ENCODE measurements at regions not wholly inside any gene's neighbourhood (a gene's known extent, or its start where the extent isn't known, plus 50 kb on each side); places are given as distances from the start of the nearest gene placed in this dataset.

DNA sequence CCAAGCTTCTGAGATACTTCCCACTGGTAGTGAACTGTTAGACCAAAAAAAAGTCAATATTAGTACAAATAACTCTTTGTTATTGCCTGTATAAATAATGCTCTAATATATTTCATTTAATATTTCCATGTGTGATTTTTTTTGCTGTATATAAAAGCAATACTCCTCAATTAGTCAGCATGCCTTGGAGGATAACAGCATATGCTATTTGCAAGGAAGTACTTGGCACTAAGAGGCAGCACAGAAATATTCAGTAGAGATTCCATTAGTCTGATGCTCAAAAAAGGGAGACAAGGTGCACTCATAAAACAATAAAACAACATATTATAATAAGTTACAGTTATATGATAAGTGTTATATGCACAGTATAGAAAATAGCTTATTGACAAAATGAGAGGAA lies 296.6 kb upstream of the MPDZ start:
- no peak for ATAC-seq
- Histone ChIP-seq H3K27me3 (no peaks in the 10 kb centered on the region), H3K4me1 (no peaks in the 10 kb centered on the region), H3K4me3 (no peak overlapping the region), H3K36me3 (no peaks in the 10 kb centered on the region), H3K9me3 (no peaks in the 10 kb centered on the region), H3K27ac (no peak overlapping the region)
- TF ChIP-seq POLR2AphosphoS5 (IDR thresholded peaks at IDR 0.05) (no peak), POLR2A (IDR thresholded peaks at IDR 0.05) (no peak)

DNA sequence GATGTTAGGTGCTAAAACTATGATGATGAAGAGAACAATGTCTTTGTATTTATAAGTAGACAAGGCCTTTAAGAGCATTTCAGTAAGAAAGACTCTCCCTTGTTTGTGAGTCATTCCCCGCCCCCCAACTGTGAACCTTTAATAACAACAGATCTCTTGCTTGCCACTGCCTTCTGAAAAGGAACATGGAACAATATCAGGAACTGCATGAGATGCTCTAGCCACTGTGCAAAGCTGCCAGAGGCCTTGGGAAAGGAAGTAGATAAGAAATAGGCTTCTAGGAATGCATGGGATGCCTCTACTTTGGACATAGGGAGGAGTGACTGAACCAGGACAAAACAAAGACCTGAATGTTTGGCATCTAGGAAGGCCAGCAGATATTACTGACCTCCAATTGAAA lies 296.1 kb upstream of the MPDZ start:
- no peak for TF ChIP-seq POLR2AphosphoS5 (IDR thresholded peaks at IDR 0.05)
- TF ChIP-seq, protein P1, sequence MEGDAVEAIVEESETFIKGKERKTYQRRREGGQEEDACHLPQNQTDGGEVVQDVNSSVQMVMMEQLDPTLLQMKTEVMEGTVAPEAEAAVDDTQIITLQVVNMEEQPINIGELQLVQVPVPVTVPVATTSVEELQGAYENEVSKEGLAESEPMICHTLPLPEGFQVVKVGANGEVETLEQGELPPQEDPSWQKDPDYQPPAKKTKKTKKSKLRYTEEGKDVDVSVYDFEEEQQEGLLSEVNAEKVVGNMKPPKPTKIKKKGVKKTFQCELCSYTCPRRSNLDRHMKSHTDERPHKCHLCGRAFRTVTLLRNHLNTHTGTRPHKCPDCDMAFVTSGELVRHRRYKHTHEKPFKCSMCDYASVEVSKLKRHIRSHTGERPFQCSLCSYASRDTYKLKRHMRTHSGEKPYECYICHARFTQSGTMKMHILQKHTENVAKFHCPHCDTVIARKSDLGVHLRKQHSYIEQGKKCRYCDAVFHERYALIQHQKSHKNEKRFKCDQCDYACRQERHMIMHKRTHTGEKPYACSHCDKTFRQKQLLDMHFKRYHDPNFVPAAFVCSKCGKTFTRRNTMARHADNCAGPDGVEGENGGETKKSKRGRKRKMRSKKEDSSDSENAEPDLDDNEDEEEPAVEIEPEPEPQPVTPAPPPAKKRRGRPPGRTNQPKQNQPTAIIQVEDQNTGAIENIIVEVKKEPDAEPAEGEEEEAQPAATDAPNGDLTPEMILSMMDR (IDR thresholded peaks at IDR 0.05), result no peak
- TF ChIP-seq EP300 (IDR thresholded peaks at IDR 0.05), result no peak
- TF ChIP-seq POLR2A (IDR thresholded peaks at IDR 0.05), result no peak
- peaks cover 0 to 5% (median 3%) of the 10 kb centered on the region in 3 donors for H3K4me1 ChIP-seq
- H3K9me3 ChIP-seq, result no peaks in the 10 kb centered on the region
- no peaks in the 10 kb centered on the region for H3K27me3 ChIP-seq
- no peak for ATAC-seq
- WGBS, 2 donors (ENCODE audit: low coverage in 1 of 2), result 86 to 89% methylated on average over 1 of the region's 1 CpG
- H3K36me3 ChIP-seq, result no peaks in the 10 kb centered on the region
- H3K27ac ChIP-seq, result no peak overlapping the region
- no peak overlapping the region for H3K4me3 ChIP-seq

DNA sequence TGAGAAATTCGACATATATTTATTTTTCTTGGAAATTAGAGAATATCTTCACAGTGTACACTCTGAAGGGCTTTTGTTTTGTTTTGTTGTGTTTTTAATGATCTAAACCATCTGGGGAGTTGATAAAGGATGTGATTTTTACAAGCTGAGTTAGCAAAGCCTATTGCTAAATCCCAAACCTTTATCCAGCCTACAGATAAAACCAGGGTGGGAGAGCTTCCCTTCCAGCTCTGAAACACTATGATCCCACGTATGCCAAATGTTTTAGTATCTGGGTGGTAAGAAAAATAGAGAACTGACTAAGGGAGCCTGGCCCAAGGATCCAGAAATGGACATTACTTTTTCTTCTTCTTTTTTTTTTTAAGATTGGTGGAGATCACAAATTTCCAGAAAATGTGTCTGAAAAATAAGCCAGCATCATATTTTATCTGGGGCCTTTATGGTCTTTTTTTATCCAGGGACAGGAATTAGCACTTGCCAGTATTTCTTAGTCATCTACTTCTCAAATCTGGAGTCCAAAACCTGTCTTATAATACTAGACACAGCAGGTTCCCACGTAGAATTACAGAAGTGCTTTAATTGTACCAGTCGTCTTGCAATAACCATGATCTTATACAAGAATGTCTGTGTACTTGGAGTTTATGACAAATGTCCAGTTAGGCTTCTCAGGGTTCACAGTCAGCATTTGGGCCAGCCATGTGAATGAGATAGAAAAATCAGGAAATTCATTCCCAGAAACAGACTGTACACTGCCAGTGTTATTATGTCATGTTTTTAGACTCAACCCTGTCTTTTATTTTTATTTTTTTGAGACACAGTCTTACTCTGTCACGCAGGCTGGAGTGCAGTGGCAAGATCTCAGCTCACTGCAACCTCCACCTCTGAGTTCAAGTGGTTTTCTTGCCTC lies 290.8 kb upstream of the MPDZ start:
- Histone ChIP-seq H3K9me3 (no peaks in the 10 kb centered on the region), H3K4me1 (peaks cover 3 to 30% (median 21%) of the 10 kb centered on the region in 3 donors), H3K4me3 (no peak overlapping the region), H3K36me3 (no peaks in the 10 kb centered on the region), H3K27ac (peak overlapping the region in 3 of 4 donors; percentile 61 to 76 (median 75)), H3K27me3 (no peaks in the 10 kb centered on the region)
- peak; percentile 29 for TF ChIP-seq POLR2AphosphoS5 (IDR thresholded peaks at IDR 0.05)
- TF ChIP-seq, protein P1 (IDR thresholded peaks at IDR 0.05), result no peak
- WGBS, 2 donors (ENCODE audit: low coverage in 1 of 2), result 38 to 63% methylated on average over 5 of the region's 5 CpGs
- ATAC-seq, result peak; percentile 54

DNA sequence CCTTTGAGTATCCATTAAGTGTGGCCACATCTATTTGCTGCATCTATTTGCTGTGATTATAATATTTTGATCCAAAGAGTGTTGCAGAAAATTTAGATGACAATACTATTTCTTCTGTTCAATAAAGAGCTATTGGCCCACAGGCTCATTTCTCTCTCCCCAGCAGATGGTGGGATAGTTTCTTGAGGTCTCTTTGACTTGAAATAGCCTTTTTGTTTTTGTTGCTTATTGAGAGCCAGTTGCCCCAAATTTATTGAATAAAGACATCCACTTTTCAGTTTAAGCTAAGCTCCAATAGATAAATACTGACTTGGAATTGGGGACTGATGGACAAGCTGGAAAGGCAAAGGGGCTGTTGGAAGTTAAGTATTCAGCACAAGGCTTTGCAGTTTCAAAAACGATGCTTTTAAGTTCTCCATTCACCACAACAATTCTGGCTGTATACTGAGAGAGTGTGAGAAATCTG lies 290.1 kb upstream of the MPDZ start:
- Histone ChIP-seq H3K9me3 (no peaks in the 10 kb centered on the region), H3K27ac (peak overlapping the region in 3 of 4 donors; percentile 61 to 76 (median 75)), H3K4me3 (no peak overlapping the region), H3K36me3 (no peaks in the 10 kb centered on the region), H3K4me1 (peaks cover 3 to 30% (median 21%) of the 10 kb centered on the region in 3 donors), H3K27me3 (no peaks in the 10 kb centered on the region)
- 31 to 50% methylated on average over 1 of the region's 1 CpG for WGBS, 2 donors (ENCODE audit: low coverage in 1 of 2)
- no peak for ATAC-seq
- TF ChIP-seq POLR2AphosphoS5 (IDR thresholded peaks at IDR 0.05) (no peak), EP300 (IDR thresholded peaks at IDR 0.05) (no peak), POLR2A (IDR thresholded peaks at IDR 0.05) (no peak)
- TF ChIP-seq, protein P1 (IDR thresholded peaks at IDR 0.05), result no peak

DNA sequence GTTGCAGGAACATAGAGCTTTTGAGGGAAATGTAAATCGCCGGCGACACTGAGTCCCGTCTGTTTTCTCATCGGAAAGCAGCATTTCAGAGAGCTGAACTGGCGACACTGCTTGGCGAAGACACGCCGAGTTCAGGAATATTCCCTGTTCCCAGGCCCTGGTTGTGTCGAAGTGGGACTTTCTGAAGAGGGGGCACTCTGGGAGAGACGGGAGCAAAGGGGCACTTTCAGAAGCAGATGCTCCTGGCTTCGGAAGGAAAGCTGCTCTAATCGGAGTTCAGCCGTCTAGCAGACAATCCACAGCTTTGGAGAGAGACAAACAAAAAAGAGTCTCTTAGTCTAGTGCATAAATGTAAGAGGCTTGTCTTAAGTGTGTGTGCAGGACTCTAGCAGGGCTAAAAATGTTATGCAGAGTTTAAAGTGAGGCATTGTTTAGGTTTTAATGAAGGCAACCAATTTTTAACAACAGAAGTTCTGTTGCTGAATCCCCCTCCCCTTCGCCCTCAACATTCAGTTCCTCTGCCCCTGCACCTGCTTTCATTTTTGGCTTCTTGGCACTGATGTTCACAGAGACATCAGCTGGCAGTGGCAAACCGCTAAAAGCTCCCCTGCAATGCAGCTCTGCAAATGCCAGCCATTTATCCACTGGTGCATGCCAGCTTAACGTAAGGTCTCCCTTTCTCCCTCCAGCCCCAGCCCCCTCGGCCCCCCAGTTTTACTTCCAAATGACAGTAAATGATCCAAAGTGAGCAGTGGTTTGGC lies 289.5 kb upstream of the MPDZ start:
- H3K27ac ChIP-seq, result peak overlapping the region; percentile 44 to 76 (median 75)
- 27 to 31% methylated on average over 4 to 11 of the region's 18 CpGs for WGBS, 2 donors (ENCODE audit: low coverage in 1 of 2)
- H3K36me3 ChIP-seq, result no peaks in the 10 kb centered on the region
- peak overlapping the region; percentile 8 to 26 for H3K4me3 ChIP-seq
- no peaks in the 10 kb centered on the region for H3K9me3 ChIP-seq
- H3K4me1 ChIP-seq, result peaks cover 3 to 30% (median 21%) of the 10 kb centered on the region in 3 donors
- TF ChIP-seq, protein P1 (IDR thresholded peaks at IDR 0.05), result no peak
- TF ChIP-seq POLR2A (IDR thresholded peaks at IDR 0.05) (no peak), POLR2AphosphoS5 (IDR thresholded peaks at IDR 0.05) (no peak), EP300 (IDR thresholded peaks at IDR 0.05) (no peak)
- ATAC-seq, result no peak
- no peaks in the 10 kb centered on the region for H3K27me3 ChIP-seq

All from gastroesophageal sphincter (tissue), 4 donors.